HepG2 (cell line): ENCODE measurements at regions not wholly inside any gene's neighbourhood (a gene's known extent, or its start where the extent isn't known, plus 50 kb on each side); places are given as distances from the start of the nearest gene placed in this dataset.

ENCODE experiments used
- AGO1 ChIP-seq: fragments of 200-400 bp; formaldehyde crosslinking; IDR thresholded peaks from 2 replicates; pipeline ENCODE4 v1.6.1; 2017; ENCODE audit warnings: mild to moderate bottlenecking, low read depth, low read length, moderate library complexity; ENCODE audit not compliant: poor library complexity, severe bottlenecking
- CEBPB ChIP-seq: IDR thresholded peaks from 2 replicates; pipeline ENCODE4 v1.6.1; 2011; ENCODE audit warnings: low read depth, low read length, improper control_type of control experiment, borderline replicate concordance
- GATAD2A ChIP-seq: IDR thresholded peaks from 2 replicates; pipeline ENCODE4 v1.6.1; 2016
- JUN ChIP-seq: sonication (generic); formaldehyde crosslinking; IDR thresholded peaks from 2 replicates; pipeline ENCODE4 v1.4.0; 2020; ENCODE audit warnings: mild to moderate bottlenecking, missing genetic modification reagents
- NCOR1 ChIP-seq: fragments of 200-600 bp; sonication (generic); IDR thresholded peaks from 2 replicates; pipeline ENCODE4 v1.7.0; 2017; ENCODE audit warnings: antibody characterized with exemption, low read length, borderline replicate concordance
- NFE2L2 ChIP-seq: fragments of 150-350 bp; IDR thresholded peaks from 2 replicates; pipeline ENCODE4 v1.6.1; 2014; ENCODE audit warnings: low read length
- NFYC ChIP-seq: IDR thresholded peaks from 2 replicates; pipeline ENCODE4 v1.6.1; 2016; ENCODE audit warnings: missing genetic modification reagents, missing compliant biosample characterization
- RERE ChIP-seq: IDR thresholded peaks from 2 replicates; pipeline ENCODE4 v1.6.1; 2016; ENCODE audit warnings: low read depth, missing genetic modification reagents, missing compliant biosample characterization
- SCMH1 ChIP-seq: sonication (generic); formaldehyde crosslinking; IDR thresholded peaks from 2 replicates; pipeline ENCODE4 v1.9.0; 2021; ENCODE audit warnings: missing genetic modification reagents, mild to moderate bottlenecking, borderline replicate concordance
- SETDB1 ChIP-seq: sonication (generic); formaldehyde crosslinking; IDR thresholded peaks from 2 replicates; pipeline ENCODE4 v1.5.1; 2020; ENCODE audit warnings: missing genetic modification reagents, mild to moderate bottlenecking, borderline replicate concordance
- SMYD3 ChIP-seq: sonication (generic); formaldehyde crosslinking; IDR thresholded peaks from 2 replicates; pipeline ENCODE4 v1.8.1; 2023; ENCODE audit warnings: mild to moderate bottlenecking, missing genetic modification reagents
- SOX13 ChIP-seq, 3 experiments: fragments of 450-650 bp in 1 of 3; sonication (generic) in 1 of 3; formaldehyde crosslinking in 1 of 3; IDR thresholded peaks in 2 of 3; conservative IDR thresholded peaks in 1 of 3; 2 replicates each; pipeline versions ENCODE4 v1.5.0 to v1.6.1; 2016 to 2020; ENCODE audit warnings: antibody characterized with exemption in 1 of 3, mild to moderate bottlenecking in 1 of 3, missing compliant biosample characterization in 1 of 3, missing genetic modification reagents in 1 of 3, moderate library complexity in 1 of 3
- SOX6 ChIP-seq, 2 experiments: fragments of 450-650 bp in 1 of 2; sonication (generic) in 1 of 2; formaldehyde crosslinking in 1 of 2; IDR thresholded peaks; 2 replicates each; pipeline versions ENCODE4 v1.4.0 to v1.6.1; 2017 to 2020; ENCODE audit warnings: antibody characterized with exemption in 1 of 2, mild to moderate bottlenecking in 1 of 2, missing genetic modification reagents in 1 of 2
- SP2 ChIP-seq: sonication (generic); formaldehyde crosslinking; IDR thresholded peaks from 2 replicates; pipeline ENCODE4 v1.5.1; 2020; ENCODE audit warnings: mild to moderate bottlenecking, missing genetic modification reagents
- TBX2 ChIP-seq: sonication (generic); formaldehyde crosslinking; IDR thresholded peaks from 2 replicates; pipeline ENCODE4 v1.5.0; 2020; ENCODE audit warnings: missing genetic modification reagents, mild to moderate bottlenecking, borderline replicate concordance
- TFAP4 ChIP-seq: sonication (generic); IDR thresholded peaks from 2 replicates; pipeline ENCODE4 v1.6.1; 2016; ENCODE audit warnings: low read depth, borderline replicate concordance
- UBTF ChIP-seq: sonication (generic); formaldehyde crosslinking; IDR thresholded peaks from 2 replicates; pipeline ENCODE4 v1.4.0; 2020; ENCODE audit warnings: mild to moderate bottlenecking, missing genetic modification reagents
- ZNF331 ChIP-seq: sonication (generic); formaldehyde crosslinking; IDR thresholded peaks from 2 replicates; pipeline ENCODE4 v1.4.0; 2020; ENCODE audit warnings: missing genetic modification reagents
- ZNF451 ChIP-seq: sonication (generic); formaldehyde crosslinking; IDR thresholded peaks from 2 replicates; pipeline ENCODE4 v1.5.0; 2020; ENCODE audit warnings: mild to moderate bottlenecking, missing genetic modification reagents
- ZNF589 ChIP-seq: sonication (generic); formaldehyde crosslinking; conservative IDR thresholded peaks from 2 replicates; pipeline ENCODE4 v1.8.0; 2022; ENCODE audit warnings: mild to moderate bottlenecking, moderate library complexity, missing genetic modification reagents
- ZNF790 ChIP-seq: sonication (generic); formaldehyde crosslinking; IDR thresholded peaks from 2 replicates; pipeline ENCODE4 v1.8.0; 2022; ENCODE audit warnings: missing genetic modification reagents, mild to moderate bottlenecking, borderline replicate concordance
- ZSCAN22 ChIP-seq: sonication (generic); formaldehyde crosslinking; IDR thresholded peaks from 2 replicates; pipeline ENCODE4 v1.4.0; 2020; ENCODE audit warnings: mild to moderate bottlenecking, missing genetic modification reagents

- TF ChIP-seq ZNF331 (CRISPR knock-in tag): 0 out of 2 replicates have a peak, but pooled peaks have one; percentile 23
- no peak for TF ChIP-seq NFE2L2
- TF ChIP-seq GATAD2A: peak; percentile 15; the same call in 1 of the 2 replicates
- no peak for TF ChIP-seq SP2 (CRISPR knock-in tag)
- TF ChIP-seq SMYD3 (CRISPR knock-in tag): no peak
- TF ChIP-seq NFYC: no peak
- TF ChIP-seq SOX6 (IDR thresholded peaks at IDR 0.05): no peak
- peak; percentile 81 for TF ChIP-seq SOX6 (CRISPR knock-in tag; IDR thresholded peaks at IDR 0.05)
- TF ChIP-seq SOX13 (IDR thresholded peaks at IDR 0.05): no peak
- peak in 1 of 2 experiments; percentile 85; a peak in 2 of 4 replicates for TF ChIP-seq SOX13 (CRISPR knock-in tag; conservative IDR thresholded peaks at IDR 0.05 in 1 of 2, IDR thresholded peaks at IDR 0.05 in 1 of 2)
- TF ChIP-seq CEBPB: peak; percentile 80
- TF ChIP-seq TFAP4: peak; percentile 75
- no peak for TF ChIP-seq SETDB1 (CRISPR knock-in tag)
- TF ChIP-seq RERE (CRISPR knock-in tag): no peak
- TF ChIP-seq ZSCAN22: no peak
- no peak for TF ChIP-seq JUN (CRISPR knock-in tag)
- TF ChIP-seq AGO1: no peak
- no peak for TF ChIP-seq ZNF451 (CRISPR knock-in tag)
- no peak for TF ChIP-seq TBX2
- TF ChIP-seq ZNF589 (CRISPR knock-in tag): no peak
- TF ChIP-seq SCMH1: no peak
- no peak for TF ChIP-seq UBTF
- peak; percentile 34; the same call in 1 of the 2 replicates for TF ChIP-seq NCOR1
- no peak for TF ChIP-seq ZNF790
Observed at GRCh38 chr13:90070837-90071525, 1276.5 kb upstream of the MIR17HG start (continued).
